ENCODE measurements at regions not wholly inside any gene's neighbourhood (a gene's known extent, or its start where the extent isn't known, plus 50 kb on each side); places are given as distances from the start of the nearest gene placed in this dataset.

DNA sequence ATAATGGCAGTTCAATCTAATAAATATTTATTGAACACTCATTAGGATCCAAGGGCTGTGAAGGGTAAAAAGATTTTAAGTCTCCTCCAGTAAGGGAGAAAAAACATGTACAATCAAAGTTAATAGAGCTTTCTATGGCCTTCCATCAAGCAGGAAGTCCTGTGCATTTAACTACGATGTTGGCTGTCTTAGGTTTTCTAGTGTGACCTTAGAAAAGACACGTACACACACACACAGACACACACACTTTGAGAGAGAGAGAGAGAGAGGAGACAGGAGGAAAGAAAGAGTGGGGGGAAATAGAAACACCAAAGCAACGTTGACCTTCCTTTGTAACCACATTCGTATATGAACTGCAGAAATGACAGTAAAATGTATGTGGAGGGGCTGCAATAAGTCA lies 126.1 kb upstream of the TMC3 start:
- TF ChIP-seq HDAC2 (IDR thresholded peaks at IDR 0.05) (no peak), EZH2 (IDR thresholded peaks at IDR 0.05; ENCODE audit: borderline replicate concordance, low read depth, low read length) (no peak), RBM15 (IDR thresholded peaks at IDR 0.05; ENCODE audit: insufficient read depth, low read length) (no peak), ZNF224 (CRISPR knock-in tag; IDR thresholded peaks at IDR 0.05) (no peak)
- TF ChIP-seq, protein P1, sequence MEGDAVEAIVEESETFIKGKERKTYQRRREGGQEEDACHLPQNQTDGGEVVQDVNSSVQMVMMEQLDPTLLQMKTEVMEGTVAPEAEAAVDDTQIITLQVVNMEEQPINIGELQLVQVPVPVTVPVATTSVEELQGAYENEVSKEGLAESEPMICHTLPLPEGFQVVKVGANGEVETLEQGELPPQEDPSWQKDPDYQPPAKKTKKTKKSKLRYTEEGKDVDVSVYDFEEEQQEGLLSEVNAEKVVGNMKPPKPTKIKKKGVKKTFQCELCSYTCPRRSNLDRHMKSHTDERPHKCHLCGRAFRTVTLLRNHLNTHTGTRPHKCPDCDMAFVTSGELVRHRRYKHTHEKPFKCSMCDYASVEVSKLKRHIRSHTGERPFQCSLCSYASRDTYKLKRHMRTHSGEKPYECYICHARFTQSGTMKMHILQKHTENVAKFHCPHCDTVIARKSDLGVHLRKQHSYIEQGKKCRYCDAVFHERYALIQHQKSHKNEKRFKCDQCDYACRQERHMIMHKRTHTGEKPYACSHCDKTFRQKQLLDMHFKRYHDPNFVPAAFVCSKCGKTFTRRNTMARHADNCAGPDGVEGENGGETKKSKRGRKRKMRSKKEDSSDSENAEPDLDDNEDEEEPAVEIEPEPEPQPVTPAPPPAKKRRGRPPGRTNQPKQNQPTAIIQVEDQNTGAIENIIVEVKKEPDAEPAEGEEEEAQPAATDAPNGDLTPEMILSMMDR (IDR thresholded peaks at IDR 0.05 in 2 of 3, conservative IDR thresholded peaks at IDR 0.05 in 1 of 3; ENCODE audit: insufficient read depth in 2 of 3, low read depth in 1 of 3, low read length in 3 of 3): no peak
- TF ChIP-seq, protein P2, sequence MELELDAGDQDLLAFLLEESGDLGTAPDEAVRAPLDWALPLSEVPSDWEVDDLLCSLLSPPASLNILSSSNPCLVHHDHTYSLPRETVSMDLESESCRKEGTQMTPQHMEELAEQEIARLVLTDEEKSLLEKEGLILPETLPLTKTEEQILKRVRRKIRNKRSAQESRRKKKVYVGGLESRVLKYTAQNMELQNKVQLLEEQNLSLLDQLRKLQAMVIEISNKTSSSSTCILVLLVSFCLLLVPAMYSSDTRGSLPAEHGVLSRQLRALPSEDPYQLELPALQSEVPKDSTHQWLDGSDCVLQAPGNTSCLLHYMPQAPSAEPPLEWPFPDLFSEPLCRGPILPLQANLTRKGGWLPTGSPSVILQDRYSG (tag; conservative IDR thresholded peaks at IDR 0.05; ENCODE audit: low read depth): no peak
- TF ChIP-seq, protein P3, sequence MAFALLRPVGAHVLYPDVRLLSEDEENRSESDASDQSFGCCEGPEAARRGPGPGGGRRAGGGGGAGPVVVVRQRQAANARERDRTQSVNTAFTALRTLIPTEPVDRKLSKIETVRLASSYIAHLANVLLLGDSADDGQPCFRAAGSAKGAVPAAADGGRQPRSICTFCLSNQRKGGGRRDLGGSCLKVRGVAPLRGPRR (CRISPR knock-in tag; IDR thresholded peaks at IDR 0.05): no peak
- TF ChIP-seq, protein P4, sequence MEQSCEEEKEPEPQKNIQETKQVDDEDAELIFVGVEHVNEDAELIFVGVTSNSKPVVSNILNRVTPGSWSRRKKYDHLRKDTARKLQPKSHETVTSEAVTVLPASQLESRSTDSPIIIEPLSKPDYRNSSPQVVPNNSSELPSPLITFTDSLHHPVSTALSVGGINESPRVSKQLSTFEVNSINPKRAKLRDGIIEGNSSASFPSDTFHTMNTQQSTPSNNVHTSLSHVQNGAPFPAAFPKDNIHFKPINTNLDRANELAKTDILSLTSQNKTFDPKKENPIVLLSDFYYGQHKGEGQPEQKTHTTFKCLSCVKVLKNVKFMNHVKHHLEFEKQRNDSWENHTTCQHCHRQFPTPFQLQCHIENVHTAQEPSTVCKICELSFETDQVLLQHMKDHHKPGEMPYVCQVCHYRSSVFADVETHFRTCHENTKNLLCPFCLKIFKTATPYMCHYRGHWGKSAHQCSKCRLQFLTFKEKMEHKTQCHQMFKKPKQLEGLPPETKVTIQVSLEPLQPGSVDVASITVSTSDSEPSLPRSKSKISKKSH (CRISPR knock-in tag; IDR thresholded peaks at IDR 0.05): no peak
- TF ChIP-seq, protein P5, sequence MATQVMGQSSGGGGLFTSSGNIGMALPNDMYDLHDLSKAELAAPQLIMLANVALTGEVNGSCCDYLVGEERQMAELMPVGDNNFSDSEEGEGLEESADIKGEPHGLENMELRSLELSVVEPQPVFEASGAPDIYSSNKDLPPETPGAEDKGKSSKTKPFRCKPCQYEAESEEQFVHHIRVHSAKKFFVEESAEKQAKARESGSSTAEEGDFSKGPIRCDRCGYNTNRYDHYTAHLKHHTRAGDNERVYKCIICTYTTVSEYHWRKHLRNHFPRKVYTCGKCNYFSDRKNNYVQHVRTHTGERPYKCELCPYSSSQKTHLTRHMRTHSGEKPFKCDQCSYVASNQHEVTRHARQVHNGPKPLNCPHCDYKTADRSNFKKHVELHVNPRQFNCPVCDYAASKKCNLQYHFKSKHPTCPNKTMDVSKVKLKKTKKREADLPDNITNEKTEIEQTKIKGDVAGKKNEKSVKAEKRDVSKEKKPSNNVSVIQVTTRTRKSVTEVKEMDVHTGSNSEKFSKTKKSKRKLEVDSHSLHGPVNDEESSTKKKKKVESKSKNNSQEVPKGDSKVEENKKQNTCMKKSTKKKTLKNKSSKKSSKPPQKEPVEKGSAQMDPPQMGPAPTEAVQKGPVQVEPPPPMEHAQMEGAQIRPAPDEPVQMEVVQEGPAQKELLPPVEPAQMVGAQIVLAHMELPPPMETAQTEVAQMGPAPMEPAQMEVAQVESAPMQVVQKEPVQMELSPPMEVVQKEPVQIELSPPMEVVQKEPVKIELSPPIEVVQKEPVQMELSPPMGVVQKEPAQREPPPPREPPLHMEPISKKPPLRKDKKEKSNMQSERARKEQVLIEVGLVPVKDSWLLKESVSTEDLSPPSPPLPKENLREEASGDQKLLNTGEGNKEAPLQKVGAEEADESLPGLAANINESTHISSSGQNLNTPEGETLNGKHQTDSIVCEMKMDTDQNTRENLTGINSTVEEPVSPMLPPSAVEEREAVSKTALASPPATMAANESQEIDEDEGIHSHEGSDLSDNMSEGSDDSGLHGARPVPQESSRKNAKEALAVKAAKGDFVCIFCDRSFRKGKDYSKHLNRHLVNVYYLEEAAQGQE (IDR thresholded peaks at IDR 0.05; ENCODE audit: borderline replicate concordance): no peak
- TF ChIP-seq, protein P5 (CRISPR knock-in tag; IDR thresholded peaks at IDR 0.05; ENCODE audit: low read depth): no peak
